Skeletal muscle satellite cell (primary cell): ENCODE measurements at regions not wholly inside any gene's neighbourhood (a gene's known extent, or its start where the extent isn't known, plus 50 kb on each side); places are given as distances from the start of the nearest gene placed in this dataset.

Source experiments
- H3K27me3 ChIP-seq: 2 replicates; pipeline ENCODE4 v1.7.0; 2013; ENCODE audit warnings: low read length; ENCODE audit not compliant: control insufficient read depth, insufficient read depth
- H3K36me3 ChIP-seq: 2 replicates; pipeline ENCODE4 v1.7.0; 2013; ENCODE audit warnings: mild to moderate bottlenecking, control low read depth, low read length; ENCODE audit not compliant: insufficient read depth
- H3K4me1 ChIP-seq: 2 replicates; pipeline ENCODE4 v1.7.0; 2013; ENCODE audit warnings: low read length; ENCODE audit not compliant: control insufficient read depth, insufficient read depth
- H3K4me2 ChIP-seq: 2 replicates; pipeline ENCODE4 v1.7.0; 2013; ENCODE audit warnings: mild to moderate bottlenecking, low read length
- H3K4me3 ChIP-seq: 2 replicates; pipeline ENCODE4 v1.7.0; 2013; ENCODE audit warnings: low read length
- H3K9ac ChIP-seq: 2 replicates; pipeline ENCODE4 v1.7.0; 2013; ENCODE audit warnings: mild to moderate bottlenecking, low read depth, low read length, moderate library complexity
- H3K9me3 ChIP-seq: replicated peaks from 2 replicates; pipeline ENCODE4 v1.7.0; 2013; ENCODE audit warnings: mild to moderate bottlenecking, control low read depth, low read length

- H3K4me1 ChIP-seq, result peaks cover 6% of the 10 kb centered on the region
- H3K27me3 ChIP-seq, result no peaks in the 10 kb centered on the region
- no peak overlapping the region for H3K4me2 ChIP-seq
- no peaks in the 10 kb centered on the region for H3K36me3 ChIP-seq
- H3K9me3 ChIP-seq, result no peaks in the 10 kb centered on the region
- H3K9ac ChIP-seq, result no peak overlapping the region
- H3K4me3 ChIP-seq, result no peak overlapping the region
Observed at GRCh38 chr2:158889135-158889853, 79.1 kb upstream of the TANC1 start.

- Histone ChIP-seq H3K27me3 (no peaks in the 10 kb centered on the region), H3K36me3 (no peaks in the 10 kb centered on the region), H3K9ac (no peak overlapping the region), H3K4me3 (no peak overlapping the region), H3K4me2 (no peak overlapping the region), H3K4me1 (peaks cover 6% of the 10 kb centered on the region), H3K9me3 (no peaks in the 10 kb centered on the region)
Observed at GRCh38 chr2:158890296-158890905, 78.0 kb upstream of the TANC1 start.

- Histone ChIP-seq H3K36me3 (no peaks in the 10 kb centered on the region), H3K4me2 (peak overlapping the region; percentile 25), H3K27me3 (no peaks in the 10 kb centered on the region), H3K4me3 (no peak overlapping the region), H3K9me3 (no peaks in the 10 kb centered on the region), H3K9ac (no peak overlapping the region), H3K4me1 (peaks cover 6% of the 10 kb centered on the region)
Observed at GRCh38 chr2:158893026-158893425, 75.4 kb upstream of the TANC1 start.

- H3K9me3 ChIP-seq, result no peaks in the 10 kb centered on the region
- no peak overlapping the region for H3K9ac ChIP-seq
- no peaks in the 10 kb centered on the region for H3K27me3 ChIP-seq
- no peak overlapping the region for H3K4me3 ChIP-seq
- H3K4me1 ChIP-seq, result peaks cover 6% of the 10 kb centered on the region
- H3K4me2 ChIP-seq, result peak overlapping the region; percentile 25
- H3K36me3 ChIP-seq, result no peaks in the 10 kb centered on the region
Observed at GRCh38 chr2:158893474-158893873, 75.0 kb upstream of the TANC1 start.

- H3K27me3 ChIP-seq, result no peaks in the 10 kb centered on the region
- no peaks in the 10 kb centered on the region for H3K36me3 ChIP-seq
- no peak overlapping the region for H3K4me3 ChIP-seq
- H3K4me1 ChIP-seq, result peaks cover 6% of the 10 kb centered on the region
- no peak overlapping the region for H3K4me2 ChIP-seq
- H3K9me3 ChIP-seq, result no peaks in the 10 kb centered on the region
- H3K9ac ChIP-seq, result no peak overlapping the region
Observed at GRCh38 chr2:158894078-158894477, 74.4 kb upstream of the TANC1 start.

- Histone ChIP-seq H3K4me3 (no peak overlapping the region), H3K4me1 (peaks cover 6% of the 10 kb centered on the region), H3K9me3 (no peaks in the 10 kb centered on the region), H3K27me3 (no peaks in the 10 kb centered on the region), H3K36me3 (no peaks in the 10 kb centered on the region), H3K4me2 (no peak overlapping the region), H3K9ac (no peak overlapping the region)
Observed at GRCh38 chr2:158894572-158894971, 73.9 kb upstream of the TANC1 start.

GRCh38 chr2:158900345-158900744 is 68.1 kb upstream of the TANC1 start:
- Histone ChIP-seq H3K27me3 (no peaks in the 10 kb centered on the region), H3K4me1 (no peaks in the 10 kb centered on the region), H3K9ac (no peak overlapping the region), H3K4me2 (no peak overlapping the region), H3K4me3 (no peak overlapping the region), H3K36me3 (no peaks in the 10 kb centered on the region), H3K9me3 (no peaks in the 10 kb centered on the region)

- Histone ChIP-seq H3K4me3 (no peak overlapping the region), H3K4me2 (no peak overlapping the region), H3K36me3 (no peaks in the 10 kb centered on the region), H3K9ac (no peak overlapping the region), H3K9me3 (no peaks in the 10 kb centered on the region), H3K4me1 (no peaks in the 10 kb centered on the region), H3K27me3 (no peaks in the 10 kb centered on the region)
Observed at GRCh38 chr2:158902005-158902398, 66.4 kb upstream of the TANC1 start.

GRCh38 chr2:158903711-158904405 is 64.6 kb upstream of the TANC1 start:
- Histone ChIP-seq H3K36me3 (no peaks in the 10 kb centered on the region), H3K9ac (no peak overlapping the region), H3K9me3 (no peaks in the 10 kb centered on the region), H3K4me2 (no peak overlapping the region), H3K4me1 (no peaks in the 10 kb centered on the region), H3K27me3 (no peaks in the 10 kb centered on the region), H3K4me3 (no peak overlapping the region)

- no peaks in the 10 kb centered on the region for H3K36me3 ChIP-seq
- H3K9ac ChIP-seq, result no peak overlapping the region
- H3K27me3 ChIP-seq, result no peaks in the 10 kb centered on the region
- H3K4me3 ChIP-seq, result no peak overlapping the region
- no peaks in the 10 kb centered on the region for H3K4me1 ChIP-seq
- no peaks in the 10 kb centered on the region for H3K9me3 ChIP-seq
- no peak overlapping the region for H3K4me2 ChIP-seq
Observed at GRCh38 chr2:158904627-158905177, 63.7 kb upstream of the TANC1 start.

- no peak overlapping the region for H3K4me2 ChIP-seq
- H3K4me1 ChIP-seq, result no peaks in the 10 kb centered on the region
- no peaks in the 10 kb centered on the region for H3K9me3 ChIP-seq
- no peak overlapping the region for H3K4me3 ChIP-seq
- no peaks in the 10 kb centered on the region for H3K36me3 ChIP-seq
- H3K27me3 ChIP-seq, result no peaks in the 10 kb centered on the region
- no peak overlapping the region for H3K9ac ChIP-seq
Observed at GRCh38 chr2:158905341-158905740, 63.1 kb upstream of the TANC1 start.
